GM12874 (cell line): ENCODE measurements at regions not wholly inside any gene's neighbourhood (a gene's known extent, or its start where the extent isn't known, plus 50 kb on each side); places are given as distances from the start of the nearest gene placed in this dataset.

ENCODE experiments used
- CTCF ChIP-seq: IDR thresholded peaks from 2 replicates; pipeline ENCODE4 v1.5.1; 2011; ENCODE audit warnings: low read depth, mild to moderate bottlenecking, control low read depth, low read length, moderate library complexity; ENCODE audit not compliant: insufficient read depth

GRCh38 chr5:71929003-71929402 is 178.3 kb upstream of the MAP1B start:
- no peak for TF ChIP-seq CTCF

- no peak for TF ChIP-seq CTCF
Observed at GRCh38 chr5:71932131-71932654, 175.1 kb upstream of the MAP1B start.

GRCh38 chr5:71932655-71933338 is 174.5 kb upstream of the MAP1B start:
- no peak for TF ChIP-seq CTCF

GRCh38 chr5:71934322-71934721 is 173.0 kb upstream of the MAP1B start:
- no peak for TF ChIP-seq CTCF

- no peak for TF ChIP-seq CTCF
Observed at GRCh38 chr5:71937921-71938698, 169.2 kb upstream of the MAP1B start.

GRCh38 chr5:71938895-71939294 is 168.4 kb upstream of the MAP1B start:
- TF ChIP-seq CTCF, result no peak

- TF ChIP-seq CTCF, result no peak
Observed at GRCh38 chr5:71939452-71940230, 167.6 kb upstream of the MAP1B start.
